Spleen (tissue), 7 donors: ENCODE measurements at regions not wholly inside any gene's neighbourhood (a gene's known extent, or its start where the extent isn't known, plus 50 kb on each side); places are given as distances from the start of the nearest gene placed in this dataset.

Experiments used
- POLR2AphosphoS5 ChIP-seq, 3 donors: sonication (generic); formaldehyde crosslinking; IDR thresholded peaks; one replicate each; pipeline ENCODE4 v1.5.1; 2017; ENCODE audit warnings: antibody characterized with exemption in 3 of 3
- TF ChIP-seq, protein P1 (sequence below), 11 experiments: fragments of 200-600 bp in 7 of 11; fragments of 450-650 bp in 4 of 11; sonication (generic) in 4 of 11; IDR thresholded peaks in 8 of 11; conservative IDR thresholded peaks in 3 of 11; 1 replicate in 7 of 11; 2 replicates in 4 of 11; pipeline versions ENCODE4 v1.4.0 to v1.8.0; 2016 to 2021; ENCODE audit warnings: antibody characterized with exemption in 11 of 11, inconsistent platforms in 4 of 11, mild to moderate bottlenecking in 1 of 11
- donor health status: DM: no; HTN: no; CAD: no; lungs with moderate emphysema.
- donor health status: DM: no; HTN: no; CAD: no.
- donor health status: DM: no; HTN: no; CAD: no.

- no peak for TF ChIP-seq POLR2AphosphoS5 (IDR thresholded peaks at IDR 0.05)
- TF ChIP-seq, protein P1, sequence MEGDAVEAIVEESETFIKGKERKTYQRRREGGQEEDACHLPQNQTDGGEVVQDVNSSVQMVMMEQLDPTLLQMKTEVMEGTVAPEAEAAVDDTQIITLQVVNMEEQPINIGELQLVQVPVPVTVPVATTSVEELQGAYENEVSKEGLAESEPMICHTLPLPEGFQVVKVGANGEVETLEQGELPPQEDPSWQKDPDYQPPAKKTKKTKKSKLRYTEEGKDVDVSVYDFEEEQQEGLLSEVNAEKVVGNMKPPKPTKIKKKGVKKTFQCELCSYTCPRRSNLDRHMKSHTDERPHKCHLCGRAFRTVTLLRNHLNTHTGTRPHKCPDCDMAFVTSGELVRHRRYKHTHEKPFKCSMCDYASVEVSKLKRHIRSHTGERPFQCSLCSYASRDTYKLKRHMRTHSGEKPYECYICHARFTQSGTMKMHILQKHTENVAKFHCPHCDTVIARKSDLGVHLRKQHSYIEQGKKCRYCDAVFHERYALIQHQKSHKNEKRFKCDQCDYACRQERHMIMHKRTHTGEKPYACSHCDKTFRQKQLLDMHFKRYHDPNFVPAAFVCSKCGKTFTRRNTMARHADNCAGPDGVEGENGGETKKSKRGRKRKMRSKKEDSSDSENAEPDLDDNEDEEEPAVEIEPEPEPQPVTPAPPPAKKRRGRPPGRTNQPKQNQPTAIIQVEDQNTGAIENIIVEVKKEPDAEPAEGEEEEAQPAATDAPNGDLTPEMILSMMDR (IDR thresholded peaks at IDR 0.05 in 8 of 11, conservative IDR thresholded peaks at IDR 0.05 in 3 of 11) = no peak
These were observed 348.7 kb upstream of the LMCD1 start for GRCh38 chr3:8152821-8153418.
